ENCODE measurements at regions not wholly inside any gene's neighbourhood (a gene's known extent, or its start where the extent isn't known, plus 50 kb on each side); places are given as distances from the start of the nearest gene placed in this dataset.

- DNase-seq, result no peak
Observed at GRCh38 chr7:106812027-106812643, 52.9 kb upstream of the PIK3CG start.

GRCh38 chr7:106813705-106814305 is 51.3 kb upstream of the PIK3CG start:
- DNase-seq, result no peak

GRCh38 chr7:106814887-106815286 is 50.2 kb upstream of the PIK3CG start:
- DNase-seq, result no peak

Measured in activated naive CD4-positive, alpha-beta T cell treated with Interleukin-2 at 50 U/mL for 16 hours (primary cell).